ENCODE measurements at regions not wholly inside any gene's neighbourhood (a gene's known extent, or its start where the extent isn't known, plus 50 kb on each side); places are given as distances from the start of the nearest gene placed in this dataset.

DNA sequence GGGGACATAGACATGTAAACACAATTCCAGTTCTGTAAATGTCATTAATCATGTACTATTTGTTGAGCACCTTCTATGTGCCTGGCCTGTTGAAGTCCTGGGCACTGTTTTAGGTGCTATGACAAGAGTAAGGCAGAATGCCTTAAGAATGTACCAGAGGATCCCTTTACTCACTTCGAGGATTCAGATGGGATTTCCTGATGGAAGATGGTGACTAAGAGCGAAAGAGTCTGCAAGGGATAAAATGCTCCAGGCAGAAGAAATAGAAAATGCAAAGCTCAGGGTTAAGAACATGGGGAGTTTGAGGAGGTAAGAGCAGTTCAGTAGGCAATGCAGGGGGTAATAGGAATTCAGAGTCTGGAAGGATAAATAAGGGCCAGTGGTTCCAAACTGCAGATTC, 671.3 kb upstream of the TBX3 start:
- no peak for DNase-seq (ENCODE audit: low spot score)

DNA sequence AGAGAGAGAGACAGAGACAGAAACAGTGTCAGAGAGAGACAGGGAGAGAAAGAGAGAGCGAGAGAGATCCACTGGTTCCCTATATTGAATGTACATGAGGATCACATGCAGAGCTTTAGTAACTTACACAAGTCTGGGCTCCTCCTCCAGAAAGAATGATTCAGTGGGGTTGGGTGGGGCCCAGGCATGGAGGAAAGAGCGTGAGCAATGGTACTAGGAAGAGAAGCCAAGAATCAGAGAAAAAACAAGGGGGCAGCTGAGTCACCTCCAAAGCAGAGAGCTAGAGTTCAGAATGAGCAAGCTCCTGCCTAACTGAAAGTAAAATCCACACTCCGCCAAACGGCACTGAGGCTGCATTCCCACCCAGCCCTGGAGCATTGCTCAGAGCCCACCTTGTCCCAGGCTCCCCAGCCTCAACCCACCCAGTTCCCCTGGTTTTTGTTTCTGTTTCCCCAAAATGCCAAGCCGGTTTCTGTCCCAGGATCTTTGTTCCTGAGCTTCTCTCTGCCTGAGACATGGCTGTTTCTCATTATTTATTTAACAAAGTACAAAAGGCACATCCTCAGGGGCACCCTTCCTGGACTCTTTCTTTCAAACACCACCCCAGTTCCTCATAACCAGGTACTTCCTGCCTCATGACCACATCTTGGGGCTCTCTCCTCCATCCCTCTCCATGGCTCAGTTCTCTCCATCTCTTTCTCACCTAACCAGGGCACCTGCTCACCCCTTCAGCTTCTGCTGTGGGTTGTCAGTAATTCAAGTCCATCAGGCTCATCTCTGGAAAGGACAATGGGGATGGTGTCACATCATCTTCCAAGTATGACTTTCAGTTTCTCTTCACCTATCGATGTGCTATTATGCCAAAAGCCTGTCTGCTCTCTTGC, 670.3 kb upstream of the TBX3 start:
- no peak for DNase-seq (ENCODE audit: low spot score)

DNA sequence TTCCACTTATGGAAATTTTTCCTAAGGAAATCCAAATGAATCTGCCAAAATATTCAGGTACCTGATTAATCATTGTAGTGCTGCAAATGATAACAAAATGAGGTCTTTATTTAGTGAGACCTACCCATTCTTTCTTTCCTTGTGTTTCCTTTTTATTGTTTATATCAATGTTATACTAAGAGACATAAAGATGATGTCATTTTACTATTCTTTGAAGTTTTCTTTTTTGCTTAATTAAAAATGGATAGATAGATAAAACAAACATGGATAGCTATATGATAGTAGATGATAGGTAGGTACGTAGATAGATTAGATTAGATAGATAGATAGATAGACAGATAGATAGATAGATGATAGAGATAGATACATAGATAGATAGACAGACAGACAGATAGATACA, 669.5 kb upstream of the TBX3 start:
- DNase-seq (ENCODE audit: low spot score): no peak

DNA sequence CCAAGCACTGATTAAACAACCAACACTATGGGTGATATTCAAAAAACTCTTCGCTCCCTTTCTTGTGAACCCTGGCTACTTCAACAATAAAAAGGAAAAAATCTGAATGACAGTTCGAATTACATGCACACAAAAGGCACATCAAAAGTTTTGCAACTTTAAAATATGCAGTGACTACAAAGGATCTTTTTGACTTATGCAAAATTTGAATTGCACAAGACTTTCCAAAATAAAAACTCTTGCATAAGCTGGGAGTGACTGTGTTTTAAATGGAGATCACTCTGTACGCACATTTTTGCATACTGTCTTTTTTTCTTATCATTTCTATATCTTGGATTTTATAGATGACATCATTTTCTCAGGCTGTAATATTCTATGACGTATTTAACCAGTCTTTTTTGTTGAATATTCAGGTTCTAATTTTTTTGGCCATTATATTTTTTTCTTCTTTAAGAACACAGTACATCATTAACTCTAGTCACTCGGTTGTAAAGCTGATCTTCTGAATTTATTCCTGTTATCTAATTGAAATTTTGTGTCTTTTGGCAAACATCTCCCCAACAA, 667.6 kb upstream of the TBX3 start:
- no peak for DNase-seq (ENCODE audit: low spot score)

DNA sequence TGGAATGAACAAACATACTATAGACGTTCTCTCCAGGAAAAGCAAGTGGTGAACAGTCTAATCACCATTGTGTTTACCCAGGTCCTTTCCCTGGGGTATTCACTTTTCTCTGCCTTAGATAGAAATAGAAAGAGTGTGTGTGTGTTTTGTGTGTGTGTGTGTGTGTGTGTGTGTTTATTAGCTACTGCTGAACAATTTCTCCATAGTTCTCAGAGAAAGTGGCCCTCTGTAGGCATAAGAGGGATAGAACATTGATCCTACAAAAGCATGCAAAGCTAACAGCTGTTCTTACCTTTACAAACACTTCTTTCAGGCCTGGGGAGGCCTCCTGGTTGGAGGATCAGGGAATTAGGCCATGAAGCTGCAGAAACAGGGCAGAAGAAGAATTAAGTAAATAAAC, 665.7 kb upstream of the TBX3 start:
- no peak for DNase-seq (ENCODE audit: low spot score)

DNA sequence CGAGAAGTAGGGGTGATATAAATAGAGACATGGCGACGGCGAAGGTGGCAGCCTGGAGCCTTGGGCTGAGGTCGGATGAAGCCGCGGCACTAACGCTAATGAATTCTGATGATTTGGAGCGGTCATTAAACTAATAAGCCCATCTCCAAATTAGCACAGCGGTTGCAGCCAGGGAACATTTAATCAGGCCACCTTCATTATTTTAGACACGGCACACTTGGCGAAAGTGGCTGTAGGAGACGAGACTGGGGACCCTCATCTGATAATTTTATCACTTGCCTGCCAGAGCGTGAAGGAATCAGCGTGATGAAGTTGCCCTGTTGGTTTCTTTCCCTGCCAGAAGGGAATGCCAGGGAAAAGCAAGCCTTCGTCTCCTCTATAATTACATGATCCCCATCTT, 664.3 kb upstream of the TBX3 start:
- no peak for DNase-seq (ENCODE audit: low spot score)

DNA sequence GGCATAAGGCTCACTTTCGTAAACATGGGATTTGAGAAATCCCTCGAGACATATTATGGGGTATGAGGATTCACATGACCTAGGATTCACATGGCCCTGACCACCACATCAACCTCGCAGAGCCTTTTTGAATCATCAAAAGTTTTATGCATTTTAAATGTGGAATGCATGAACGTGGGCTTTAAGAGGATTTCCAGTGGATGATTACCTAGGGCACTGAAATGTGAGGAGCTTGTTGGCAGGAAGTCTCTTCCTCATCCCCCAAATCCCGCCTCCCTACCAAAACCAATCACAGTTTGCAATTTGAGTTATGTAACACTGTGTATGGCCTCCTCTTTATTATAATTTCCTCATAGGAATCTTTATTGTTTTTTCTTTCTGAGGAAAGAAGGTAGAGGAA, 659.6 kb upstream of the TBX3 start:
- DNase-seq (ENCODE audit: low spot score): no peak

DNA sequence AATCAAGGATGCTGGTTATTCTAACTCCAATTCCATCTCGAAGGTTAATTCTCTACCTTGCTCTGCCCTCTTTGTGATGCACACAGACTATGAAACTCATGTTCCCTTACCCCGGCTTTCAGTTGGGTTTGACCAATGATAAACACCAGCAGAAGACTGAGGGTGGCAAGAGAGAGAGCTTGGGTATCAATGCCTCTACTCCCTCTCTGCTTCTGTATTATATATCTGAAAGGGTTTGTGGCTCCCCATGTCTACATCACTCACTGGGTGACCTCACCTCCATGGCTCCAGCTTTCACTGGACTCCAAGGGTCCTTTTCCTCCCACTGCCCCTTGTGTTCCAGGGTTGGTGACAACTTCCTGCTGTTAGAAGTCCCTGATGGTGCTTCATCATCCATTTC, 659.0 kb upstream of the TBX3 start:
- DNase-seq (ENCODE audit: low spot score): no peak

DNA sequence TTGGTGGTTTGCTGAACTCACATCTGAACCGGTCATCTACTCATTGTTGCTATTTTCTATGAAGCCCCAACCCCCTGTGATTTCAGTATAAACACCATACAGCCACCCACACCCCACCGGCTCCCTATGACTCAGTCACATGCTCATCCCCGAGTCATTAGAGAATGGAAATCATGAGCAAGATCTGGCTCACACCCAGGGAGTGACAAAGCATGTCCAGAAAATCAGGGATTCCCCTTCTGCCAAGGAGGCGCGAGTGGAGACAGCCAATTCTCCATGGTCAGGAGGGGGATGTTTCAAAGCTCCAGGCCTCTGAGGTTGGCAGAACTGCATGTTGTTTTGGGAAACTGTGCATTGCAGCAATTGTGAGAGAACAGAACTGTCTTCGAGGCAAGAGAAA, 657.5 kb upstream of the TBX3 start:
- no peak for DNase-seq (ENCODE audit: low spot score)

DNA sequence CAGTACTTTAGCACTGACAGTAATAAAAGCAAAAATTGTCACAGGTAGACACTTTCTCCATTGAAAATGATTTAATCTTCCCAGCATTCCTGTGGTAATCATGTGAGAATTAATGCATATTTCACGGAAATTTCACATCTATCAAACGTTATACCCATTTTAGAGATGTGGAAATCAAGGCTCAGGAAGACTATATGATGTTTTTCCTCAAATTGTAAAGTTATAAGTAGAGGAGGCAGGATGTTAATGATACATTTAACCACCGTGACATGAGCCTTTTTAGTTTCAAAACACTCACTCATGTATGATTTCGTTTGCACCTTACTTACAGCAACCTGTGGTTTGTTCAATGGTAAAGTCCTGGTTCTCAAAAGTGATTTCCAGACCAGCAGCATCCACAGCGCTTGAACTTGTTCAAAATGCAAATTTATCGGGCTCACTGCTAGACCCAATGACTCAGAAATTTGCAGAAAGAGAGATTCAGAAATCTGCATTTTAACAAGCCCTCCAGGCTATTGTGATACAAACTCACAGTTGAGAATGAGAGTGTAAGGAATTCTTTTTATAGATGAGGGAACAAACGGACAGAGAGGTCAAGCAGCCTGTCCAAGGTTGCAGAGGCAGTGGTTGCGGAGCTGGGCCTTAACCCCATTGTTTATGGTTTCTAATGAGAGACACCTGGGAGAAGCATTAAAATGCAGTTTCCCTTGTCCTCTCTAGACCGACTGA, 654.8 kb upstream of the TBX3 start:
- DNase-seq (ENCODE audit: low spot score): no peak

DNA sequence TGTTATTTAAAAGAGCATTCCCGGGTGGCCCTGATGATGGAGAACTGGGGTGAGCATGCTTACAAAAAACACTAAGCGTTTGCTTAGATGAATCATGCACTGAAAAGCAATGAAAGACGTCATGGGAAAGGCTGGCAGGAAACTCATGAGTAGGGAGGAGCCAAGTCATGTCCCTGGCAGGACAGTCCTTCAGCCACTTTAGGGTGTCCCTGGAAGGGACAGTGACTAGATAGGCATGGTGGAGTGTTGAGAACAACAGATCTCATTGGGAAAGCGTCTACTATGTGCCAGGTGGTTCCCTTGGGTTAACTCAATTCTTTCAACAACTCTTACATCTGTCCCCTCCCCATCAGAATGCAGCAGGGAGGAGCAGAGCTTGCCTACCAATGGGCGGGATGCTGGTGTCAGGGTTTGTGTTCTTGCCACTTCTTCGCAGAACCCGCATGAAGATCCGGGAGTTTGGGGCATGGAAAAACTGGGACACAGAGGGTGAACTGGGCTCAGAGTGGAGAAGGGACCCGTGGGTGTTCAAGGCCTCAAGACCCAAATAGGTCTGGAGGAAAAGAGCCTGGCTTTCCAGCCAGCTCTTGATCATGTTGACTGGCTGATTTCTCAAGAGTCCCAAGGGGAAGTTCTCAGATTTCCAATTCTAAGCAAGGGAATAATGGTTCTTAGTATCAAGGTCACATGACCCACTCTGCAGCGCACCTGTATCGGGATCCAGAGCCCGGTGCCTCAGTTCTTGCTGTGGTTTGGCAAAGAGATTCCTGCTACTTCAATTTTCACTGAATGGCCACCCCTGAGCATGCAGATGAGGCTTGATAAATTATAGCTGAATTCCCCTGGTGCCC, 653.9 kb upstream of the TBX3 start:
- no peak for DNase-seq (ENCODE audit: low spot score)

DNA sequence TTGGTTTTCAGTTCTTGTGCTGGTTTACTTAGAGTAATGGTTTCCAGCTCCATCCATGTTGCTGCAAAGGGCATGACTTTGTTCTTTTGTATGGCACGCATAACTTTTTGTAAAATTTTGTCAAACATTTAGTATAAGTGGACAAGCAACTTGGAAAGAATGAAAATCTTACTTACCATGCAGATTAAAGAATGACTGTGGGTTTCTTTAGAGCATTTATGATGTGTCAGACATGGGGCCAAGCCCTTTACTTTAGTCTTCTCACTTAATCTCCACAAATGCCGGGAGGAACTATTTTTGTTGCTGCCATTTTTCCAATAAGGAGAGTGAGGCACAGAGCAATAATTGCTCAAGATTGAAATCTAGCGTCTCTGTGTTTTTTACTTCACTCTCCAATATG, 652.5 kb upstream of the TBX3 start:
- no peak for DNase-seq (ENCODE audit: low spot score)

DNA sequence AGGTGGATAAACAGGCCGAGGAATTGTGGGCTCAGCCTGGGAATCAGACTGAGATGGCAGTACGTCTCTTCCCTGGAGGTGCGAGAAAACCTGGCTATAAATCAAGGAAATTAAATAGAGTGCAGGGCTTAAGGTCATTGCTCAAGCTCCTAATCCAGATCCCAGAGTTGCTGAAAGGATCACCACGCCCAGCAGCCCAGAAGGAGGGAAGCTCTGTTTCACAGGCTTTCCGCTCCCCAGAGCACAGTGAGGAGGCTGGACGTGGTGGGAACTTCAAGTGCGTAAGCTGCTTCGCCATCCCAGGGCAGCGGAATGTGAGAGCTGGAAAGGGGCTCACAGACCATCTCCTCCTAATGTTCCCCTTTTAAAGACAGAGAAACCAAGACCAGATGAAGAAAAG, 651.6 kb upstream of the TBX3 start:
- no peak for DNase-seq (ENCODE audit: low spot score)

DNA sequence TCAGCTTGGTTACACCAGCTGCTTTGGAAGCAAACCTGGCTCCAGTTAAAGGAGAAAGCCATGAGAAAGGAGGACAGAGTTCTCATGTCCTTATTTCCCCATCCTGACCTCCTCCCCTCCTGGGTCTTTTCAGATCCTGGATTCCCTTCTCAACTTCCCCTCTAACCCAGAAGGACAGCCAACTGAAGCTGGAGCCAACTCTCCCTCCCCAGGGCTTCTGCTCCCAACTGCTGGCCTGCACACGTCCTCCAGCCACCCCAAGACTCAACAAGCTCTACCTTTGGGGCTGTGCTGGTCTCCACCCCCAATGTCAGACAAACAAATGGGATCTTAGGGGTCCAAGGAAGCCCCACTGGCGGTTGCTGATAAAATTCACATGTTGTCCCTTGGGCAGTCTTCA, 651.1 kb upstream of the TBX3 start:
- no peak for DNase-seq (ENCODE audit: low spot score)

DNA sequence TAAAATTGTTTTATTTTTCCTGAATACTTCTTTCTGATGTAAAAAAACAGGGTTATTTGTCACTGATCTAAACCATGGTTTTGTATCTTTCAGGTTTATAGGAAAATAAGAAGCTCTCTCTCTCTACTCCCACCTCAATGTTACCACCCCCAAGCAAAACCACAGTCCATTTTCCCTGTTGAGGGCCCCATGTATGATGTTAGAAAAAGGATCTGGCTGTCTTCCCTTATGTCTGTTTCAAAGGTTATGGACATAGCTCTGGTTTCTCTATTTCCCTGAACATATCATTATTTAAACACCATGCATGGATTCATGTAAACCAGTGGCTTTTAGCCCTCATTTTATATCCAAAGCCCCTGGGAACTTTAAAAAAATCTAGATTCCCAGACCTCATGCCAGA, 649.0 kb upstream of the TBX3 start:
- DNase-seq (ENCODE audit: low spot score): no peak

DNA sequence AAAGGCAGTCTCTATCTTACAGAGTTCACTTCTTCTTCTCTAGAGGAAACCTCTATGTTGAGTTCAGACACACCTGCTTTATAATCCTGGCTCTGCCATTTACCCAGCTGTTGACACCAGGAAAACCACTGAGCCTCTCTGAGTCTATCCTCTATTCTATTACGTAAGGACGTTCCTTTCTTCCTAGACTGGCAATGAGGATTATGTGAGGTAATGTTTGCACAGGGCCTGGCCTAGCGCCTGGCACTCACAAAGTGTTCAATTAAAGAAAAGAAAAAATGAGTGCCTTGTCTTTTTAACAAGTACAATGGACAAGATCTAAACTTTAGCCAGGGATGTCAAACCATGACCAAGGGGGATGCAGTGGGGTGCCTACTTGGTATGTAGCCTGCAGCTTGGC, 641.9 kb upstream of the TBX3 start:
- DNase-seq (ENCODE audit: low spot score): no peak

DNA sequence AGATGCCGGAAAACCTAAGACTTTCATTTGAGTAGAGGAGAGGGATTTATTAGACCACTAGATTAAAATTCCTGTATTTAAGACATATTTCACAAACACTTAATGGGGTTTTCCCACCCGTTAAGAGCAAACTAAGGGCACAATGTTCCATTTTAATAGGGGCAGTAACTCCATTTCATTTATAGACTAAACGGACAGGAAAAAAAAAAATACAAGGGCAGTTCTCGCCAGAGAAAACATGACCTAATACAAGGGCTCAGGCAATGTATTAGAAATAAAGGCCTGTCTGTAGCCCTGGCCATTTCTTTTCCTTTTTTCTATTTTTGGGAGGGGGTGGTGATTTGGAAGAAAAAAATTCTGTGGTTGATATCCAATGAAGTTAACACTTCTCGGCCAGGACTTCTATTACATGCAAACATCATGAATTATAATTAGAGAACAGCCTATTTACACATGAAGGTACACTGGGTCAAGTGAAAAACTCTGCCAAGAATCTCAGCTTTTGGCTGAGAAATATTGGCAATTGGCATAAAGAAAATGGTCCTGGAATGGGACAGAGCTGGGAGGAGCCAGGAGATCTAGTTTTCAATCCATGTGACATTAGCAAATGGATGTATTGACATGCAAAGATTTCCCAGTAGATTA, 641.1 kb upstream of the TBX3 start:
- DNase-seq (ENCODE audit: low spot score): no peak

DNA sequence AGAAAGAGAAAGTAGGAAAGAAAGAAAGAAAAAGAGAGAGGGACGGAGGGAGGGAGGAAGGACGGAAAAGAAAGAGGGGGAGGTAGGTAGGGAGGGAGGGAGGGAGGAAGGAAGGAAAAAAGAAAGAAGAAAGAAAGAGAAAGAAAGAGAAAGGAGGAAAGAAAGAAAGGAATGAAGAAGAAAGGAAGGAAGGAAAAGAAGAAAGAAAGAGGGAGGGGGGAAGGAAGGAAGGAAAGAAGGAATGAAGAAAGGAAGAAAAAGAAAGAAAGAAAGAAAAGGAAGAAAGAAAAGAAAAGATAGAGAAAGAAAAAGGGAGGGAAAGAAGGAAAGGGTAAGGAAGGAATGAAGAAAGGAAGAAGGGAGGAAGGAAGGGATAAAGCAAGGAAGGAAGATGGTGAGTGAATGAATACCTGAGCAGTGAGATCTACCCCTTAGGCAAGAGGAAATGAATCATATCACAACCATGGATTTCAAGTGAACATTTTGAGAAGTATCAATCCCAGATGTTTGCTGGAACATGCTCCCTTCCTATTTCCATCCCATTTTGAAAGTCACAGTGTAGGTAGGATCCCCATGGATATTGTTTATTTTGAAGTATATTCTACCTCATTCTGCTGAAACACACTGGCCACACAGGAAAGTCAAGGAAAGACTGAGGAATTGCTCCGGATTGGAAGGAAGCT, 639.4 kb upstream of the TBX3 start:
- DNase-seq (ENCODE audit: low spot score): no peak

DNA sequence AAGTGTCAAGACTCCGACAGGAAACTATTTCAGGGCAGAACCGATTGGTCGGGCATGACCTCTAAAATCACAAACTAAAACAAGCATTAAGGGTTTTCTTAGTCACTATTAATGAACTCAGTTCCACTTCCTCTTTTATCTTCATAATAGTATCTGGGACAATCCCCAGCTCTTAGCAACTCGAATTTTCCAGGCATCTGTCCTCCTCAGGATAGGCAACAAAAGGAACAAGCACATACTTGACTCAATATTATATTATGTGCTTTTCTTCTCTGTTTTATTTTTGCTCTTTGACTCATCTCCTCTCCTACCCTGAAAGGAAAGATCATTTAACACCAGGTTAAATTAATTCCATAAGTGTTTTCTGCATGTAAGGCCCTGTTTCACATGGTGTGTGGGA, 638.3 kb upstream of the TBX3 start:
- DNase-seq (ENCODE audit: low spot score): no peak

DNA sequence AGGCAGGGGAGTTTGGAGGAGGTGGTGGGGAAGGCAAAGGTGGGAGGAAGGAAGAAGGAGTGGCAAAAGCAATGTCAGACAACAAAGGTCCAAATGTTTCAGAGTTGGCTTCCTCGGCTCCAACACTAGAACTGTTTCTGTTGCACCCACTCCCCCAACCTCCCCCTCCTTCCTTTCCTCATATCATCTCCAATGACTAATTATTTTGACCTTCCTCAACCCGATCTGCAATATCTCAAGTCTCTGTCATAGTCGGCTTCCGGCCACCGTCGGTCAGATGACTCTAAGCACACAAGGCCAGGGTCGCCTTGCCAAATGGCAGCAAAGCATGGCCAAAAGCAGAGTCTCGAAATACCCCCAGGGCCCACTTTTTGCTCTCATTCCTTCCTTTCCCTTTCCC, 637.0 kb upstream of the TBX3 start:
- DNase-seq (ENCODE audit: low spot score): no peak

DNA sequence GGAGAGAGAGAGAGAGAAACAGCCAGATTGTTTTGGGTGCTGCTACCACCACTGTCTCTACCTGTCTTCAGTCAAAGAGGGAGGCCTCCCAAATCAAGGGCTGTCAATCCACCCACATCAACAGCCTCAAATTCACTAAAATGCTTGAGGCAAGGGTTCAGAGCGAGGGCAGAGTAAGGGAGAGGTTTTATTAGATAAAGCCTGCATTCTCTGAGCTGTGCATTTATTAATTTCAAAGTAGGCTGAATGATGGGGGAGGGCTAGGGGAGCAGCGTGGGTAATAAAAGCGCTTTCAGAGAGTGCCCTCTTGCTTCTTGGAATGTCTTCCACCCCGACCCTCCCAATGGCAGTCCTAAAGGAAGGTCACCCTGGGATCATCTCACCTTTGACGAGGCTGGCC, 636.5 kb upstream of the TBX3 start:
- DNase-seq (ENCODE audit: low spot score): no peak
